ENCODE measurements at regions not wholly inside any gene's neighbourhood (a gene's known extent, or its start where the extent isn't known, plus 50 kb on each side); places are given as distances from the start of the nearest gene placed in this dataset.

GRCh38 chr6:167548451-167548850 is 223.6 kb downstream of the TTLL2 start:
- TF ChIP-seq CTCF (IDR thresholded peaks at IDR 0.05 in 2 of 3, conservative IDR thresholded peaks at IDR 0.05 in 1 of 3; ENCODE audit: borderline replicate concordance in 1 of 3, insufficient read depth in 1 of 3, low read depth in 2 of 3, low read length in 2 of 3) (no peak), TCF7L2 (IDR thresholded peaks at IDR 0.05; ENCODE audit: borderline replicate concordance, extremely low read depth, insufficient read depth, insufficient read length) (no peak), POLR2AphosphoS5 (IDR thresholded peaks at IDR 0.05; ENCODE audit: low read depth, low read length) (no peak), EZH2 (IDR thresholded peaks at IDR 0.05) (no peak), MAX (IDR thresholded peaks at IDR 0.05) (no peak), POLR2A (IDR thresholded peaks at IDR 0.05; ENCODE audit: borderline replicate concordance, extremely low read depth, insufficient read depth, insufficient read length) (no peak), EZH2phosphoT487 (IDR thresholded peaks at IDR 0.05; ENCODE audit: borderline replicate concordance) (no peak)
- TF ChIP-seq, protein P1, sequence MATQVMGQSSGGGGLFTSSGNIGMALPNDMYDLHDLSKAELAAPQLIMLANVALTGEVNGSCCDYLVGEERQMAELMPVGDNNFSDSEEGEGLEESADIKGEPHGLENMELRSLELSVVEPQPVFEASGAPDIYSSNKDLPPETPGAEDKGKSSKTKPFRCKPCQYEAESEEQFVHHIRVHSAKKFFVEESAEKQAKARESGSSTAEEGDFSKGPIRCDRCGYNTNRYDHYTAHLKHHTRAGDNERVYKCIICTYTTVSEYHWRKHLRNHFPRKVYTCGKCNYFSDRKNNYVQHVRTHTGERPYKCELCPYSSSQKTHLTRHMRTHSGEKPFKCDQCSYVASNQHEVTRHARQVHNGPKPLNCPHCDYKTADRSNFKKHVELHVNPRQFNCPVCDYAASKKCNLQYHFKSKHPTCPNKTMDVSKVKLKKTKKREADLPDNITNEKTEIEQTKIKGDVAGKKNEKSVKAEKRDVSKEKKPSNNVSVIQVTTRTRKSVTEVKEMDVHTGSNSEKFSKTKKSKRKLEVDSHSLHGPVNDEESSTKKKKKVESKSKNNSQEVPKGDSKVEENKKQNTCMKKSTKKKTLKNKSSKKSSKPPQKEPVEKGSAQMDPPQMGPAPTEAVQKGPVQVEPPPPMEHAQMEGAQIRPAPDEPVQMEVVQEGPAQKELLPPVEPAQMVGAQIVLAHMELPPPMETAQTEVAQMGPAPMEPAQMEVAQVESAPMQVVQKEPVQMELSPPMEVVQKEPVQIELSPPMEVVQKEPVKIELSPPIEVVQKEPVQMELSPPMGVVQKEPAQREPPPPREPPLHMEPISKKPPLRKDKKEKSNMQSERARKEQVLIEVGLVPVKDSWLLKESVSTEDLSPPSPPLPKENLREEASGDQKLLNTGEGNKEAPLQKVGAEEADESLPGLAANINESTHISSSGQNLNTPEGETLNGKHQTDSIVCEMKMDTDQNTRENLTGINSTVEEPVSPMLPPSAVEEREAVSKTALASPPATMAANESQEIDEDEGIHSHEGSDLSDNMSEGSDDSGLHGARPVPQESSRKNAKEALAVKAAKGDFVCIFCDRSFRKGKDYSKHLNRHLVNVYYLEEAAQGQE (IDR thresholded peaks at IDR 0.05; ENCODE audit: low read depth) = no peak

Measured in HCT116 (cell line).